H1 (cell line): ENCODE measurements at regions not wholly inside any gene's neighbourhood (a gene's known extent, or its start where the extent isn't known, plus 50 kb on each side); places are given as distances from the start of the nearest gene placed in this dataset.
A peak's percentile ranks its signal among the peaks of the same experiment; 100 is the strongest.

Experiments used
- CTCF ChIA-PET: fragments of 300-600 bp; sonication (Branson Sonifier 250); formaldehyde crosslinking; loops from one replicate; lab custom pipeline; 2021; ENCODE audit not compliant: partially characterized antibody; lab: Charles Lee
- POLR2A ChIA-PET: fragments of 300-600 bp; sonication (Branson Sonifier 250); formaldehyde crosslinking; loops from one replicate; lab custom pipeline; 2021; ENCODE audit warnings: inconsistent platforms; ENCODE audit not compliant: partially characterized antibody; lab: Charles Lee
- DNase-seq, 2 experiments: peaks; one replicate each; pipeline versions ENCODE4 v3.0.0 to v3.0.0-alpha.2; 2010 to 2022; ENCODE audit warnings: low spot score in 2 of 2, low read depth in 1 of 2, mixed read lengths in 1 of 2
- FAIRE-seq: peaks from 2 replicates; lab custom pipeline; 2011; peaks lifted over from hg19 to GRCh38; lab: Jason Lieb, UNC
- H2AFZ ChIP-seq: 2 replicates; pipeline ENCODE4 v1.8.1; 2012; ENCODE audit warnings: low read length, inconsistent platforms
- H2AK5ac ChIP-seq: 2 replicates; pipeline ENCODE4 v1.6.1; 2013; ENCODE audit warnings: low read depth, low read length
- H2BK120ac ChIP-seq: replicated peaks from 2 replicates; pipeline ENCODE3; 2013; ENCODE audit warnings: low read depth, low read length, inconsistent platforms
- H2BK12ac ChIP-seq: 2 replicates; pipeline ENCODE4 v1.6.1; 2013; ENCODE audit warnings: low read depth, low read length
- H2BK15ac ChIP-seq: 2 replicates; pipeline ENCODE4 v1.6.1; 2013; ENCODE audit warnings: low read length
- H2BK20ac ChIP-seq: 2 replicates; pipeline ENCODE4 v1.6.1; 2013; ENCODE audit warnings: low read length
- H2BK5ac ChIP-seq: 2 replicates; pipeline ENCODE4 v1.6.1; 2013; ENCODE audit warnings: low read depth, low read length
- H3K14ac ChIP-seq: 2 replicates; pipeline ENCODE4 v1.6.1; 2013; ENCODE audit warnings: inconsistent platforms; ENCODE audit not compliant: insufficient read length
- H3K18ac ChIP-seq: 2 replicates; pipeline ENCODE4 v1.6.1; 2013; ENCODE audit warnings: low read length; ENCODE audit errors: extremely low read depth
- H3K23ac ChIP-seq: 2 replicates; pipeline ENCODE4 v1.6.1; 2013; ENCODE audit warnings: inconsistent platforms; ENCODE audit not compliant: insufficient read length
- H3K23me2 ChIP-seq: 2 replicates; pipeline ENCODE4 v1.6.1; 2013; ENCODE audit warnings: low read depth, low read length
- H3K27ac ChIP-seq: 2 replicates; pipeline ENCODE4 v1.6.1; 2011; ENCODE audit warnings: low read depth, low read length, inconsistent platforms
- H3K27me3 ChIP-seq, 4 experiments: replicated peaks in 1 of 4; 1 replicate in 1 of 4; 2 replicates in 3 of 4; pipeline versions ENCODE4 v1.6.1 to v1.8.1; 2011 to 2013; ENCODE audit warnings: low read length in 3 of 4, mild to moderate bottlenecking in 3 of 4, inconsistent platforms in 2 of 4, mixed read lengths in 2 of 4, moderate library complexity in 1 of 4; ENCODE audit not compliant: control insufficient read depth in 3 of 4, insufficient read depth in 3 of 4; ENCODE audit errors: extremely low read depth in 1 of 4
- H3K36me3 ChIP-seq, 4 experiments: 2 replicates each; pipeline versions ENCODE4 v1.6.1 to v1.8.1; 2011 to 2013; ENCODE audit warnings: mild to moderate bottlenecking in 4 of 4, low read length in 3 of 4, moderate library complexity in 2 of 4, control low read depth in 1 of 4, inconsistent platforms in 1 of 4; ENCODE audit not compliant: insufficient read depth in 4 of 4, control insufficient read depth in 2 of 4
- H3K4ac ChIP-seq: replicated peaks from 2 replicates; pipeline ENCODE3; 2013; ENCODE audit warnings: low read length, low read depth, mixed read lengths, inconsistent platforms; ENCODE audit not compliant: insufficient read length
- H3K4me1 ChIP-seq, 4 experiments: replicated peaks in 1 of 4; 1 replicate in 1 of 4; 2 replicates in 3 of 4; pipeline versions ENCODE4 v1.6.1 to v1.8.1; 2011 to 2013; ENCODE audit warnings: low read length in 3 of 4, inconsistent platforms in 2 of 4, mixed read lengths in 1 of 4; ENCODE audit not compliant: insufficient read depth in 4 of 4, control insufficient read depth in 3 of 4
- H3K4me2 ChIP-seq, 2 experiments: 2 replicates each; pipeline versions ENCODE4 v1.6.1 to v1.8.1; 2011 to 2013; ENCODE audit warnings: low read depth in 2 of 2, low read length in 2 of 2, control low read depth in 1 of 2, inconsistent platforms in 1 of 2, mild to moderate bottlenecking in 1 of 2; ENCODE audit not compliant: insufficient read depth in 1 of 2
- H3K4me3 ChIP-seq, 4 experiments: fragments of 200-600, 300-600 bp in 1 of 4; sonication (generic), shearing (Covaris generic), sonication (Bioruptor Twin) in 1 of 4; 2 replicates each; pipeline versions ENCODE4 v1.5.1 to v1.8.1; 2011 to 2016; ENCODE audit warnings: low read length in 4 of 4, low read depth in 3 of 4, control low read depth in 2 of 4, inconsistent platforms in 2 of 4, mild to moderate bottlenecking in 2 of 4, mixed read lengths in 1 of 4, moderate library complexity in 1 of 4; ENCODE audit not compliant: insufficient read depth in 2 of 4; ENCODE audit errors: extremely low read depth in 1 of 4
- H3K56ac ChIP-seq: replicated peaks from 2 replicates; pipeline ENCODE3; 2013; ENCODE audit warnings: low read depth, mild to moderate bottlenecking, mixed read lengths, low read length, inconsistent platforms; ENCODE audit not compliant: insufficient read length
- H3K79me1 ChIP-seq: 2 replicates; pipeline ENCODE4 v1.6.1; 2013; ENCODE audit warnings: low read depth, low read length, control low read depth
- H3K79me2 ChIP-seq, 2 experiments: 2 replicates each; pipeline versions ENCODE4 v1.6.1 to v1.8.1; 2012 to 2013; ENCODE audit warnings: low read length in 2 of 2, mild to moderate bottlenecking in 2 of 2, inconsistent platforms in 1 of 2; ENCODE audit not compliant: insufficient read depth in 2 of 2, control insufficient read depth in 1 of 2
- H3K9ac ChIP-seq, 4 experiments: replicated peaks in 1 of 4; 1 replicate in 1 of 4; 2 replicates in 3 of 4; pipeline versions ENCODE4 v1.6.1 to v1.8.1; 2011 to 2013; ENCODE audit warnings: low read depth in 3 of 4, low read length in 3 of 4, control low read depth in 2 of 4, mild to moderate bottlenecking in 2 of 4, moderate library complexity in 2 of 4, inconsistent platforms in 1 of 4; ENCODE audit errors: extremely low read depth in 1 of 4
- H3K9me3 ChIP-seq, 2 experiments: 2 replicates each; pipeline versions ENCODE4 v1.6.1 to v1.8.1; 2012 to 2013; ENCODE audit warnings: mild to moderate bottlenecking in 2 of 2, moderate library complexity in 2 of 2, control low read depth in 1 of 2, inconsistent platforms in 1 of 2, low read depth in 1 of 2, low read length in 1 of 2, mixed read lengths in 1 of 2; ENCODE audit not compliant: insufficient read depth in 2 of 2
- H4K20me1 ChIP-seq, 2 experiments: replicated peaks in 1 of 2; 2 replicates each; pipeline versions ENCODE3 to v1.8.1; 2011 to 2013; ENCODE audit warnings: inconsistent platforms in 2 of 2, low read length in 2 of 2, mild to moderate bottlenecking in 1 of 2; ENCODE audit not compliant: insufficient read depth in 2 of 2, control insufficient read depth in 1 of 2
- H4K5ac ChIP-seq: 2 replicates; pipeline ENCODE4 v1.6.1; 2013; ENCODE audit warnings: low read length, low read depth, mixed read lengths, inconsistent platforms; ENCODE audit not compliant: insufficient read length
- H4K8ac ChIP-seq: 2 replicates; pipeline ENCODE4 v1.8.0; 2013; ENCODE audit warnings: mild to moderate bottlenecking, moderate library complexity, low read length, inconsistent platforms; ENCODE audit not compliant: insufficient read depth; ENCODE audit errors: extremely low read depth
- H4K91ac ChIP-seq: replicated peaks from 2 replicates; pipeline ENCODE3; 2013; ENCODE audit warnings: low read length, mixed read lengths, inconsistent platforms; ENCODE audit not compliant: insufficient read length
- POLR2AphosphoS5 ChIP-seq: IDR thresholded peaks from 2 replicates; pipeline ENCODE4 v1.6.1; 2011; ENCODE audit warnings: low read depth, low read length
- POU5F1 ChIP-seq: IDR thresholded peaks from 2 replicates; pipeline ENCODE4 v1.6.1; 2011; ENCODE audit warnings: low read depth, mild to moderate bottlenecking, low read length, moderate library complexity
- RXRA ChIP-seq: IDR thresholded peaks from 2 replicates; pipeline ENCODE4 v1.6.1; 2011; ENCODE audit warnings: low read depth, mild to moderate bottlenecking, low read length, moderate library complexity; ENCODE audit not compliant: insufficient read depth
- TCF12 ChIP-seq: IDR thresholded peaks from 2 replicates; pipeline ENCODE4 v1.6.1; 2011; ENCODE audit warnings: low read depth, mild to moderate bottlenecking, low read length
- WGBS, 2 experiments: shearing (Covaris generic) in 1 of 2; methylation state at CpG; one replicate each; pipeline versions ENCODE4 v1.1.6 to v1.1.7; 2013 to 2015; ENCODE audit warnings: low lambda C conversion rate in 2 of 2, mixed read lengths in 2 of 2, inconsistent platforms in 1 of 2, low coverage in 1 of 2, missing lambda C conversion rate in 1 of 2; ENCODE audit not compliant: insufficient replicate concordance in 2 of 2, insufficient coverage in 1 of 2, insufficient read length in 1 of 2; ENCODE audit errors: extremely low coverage in 1 of 2, missing lambda C conversion rate in 1 of 2; 5-methylcytosine and 5-hydroxymethylcytosine counted together
- TF ChIP-seq, protein P1 (sequence below): IDR thresholded peaks from 2 replicates; pipeline ENCODE4 v1.6.1; 2012; ENCODE audit warnings: inconsistent platforms

DNA sequence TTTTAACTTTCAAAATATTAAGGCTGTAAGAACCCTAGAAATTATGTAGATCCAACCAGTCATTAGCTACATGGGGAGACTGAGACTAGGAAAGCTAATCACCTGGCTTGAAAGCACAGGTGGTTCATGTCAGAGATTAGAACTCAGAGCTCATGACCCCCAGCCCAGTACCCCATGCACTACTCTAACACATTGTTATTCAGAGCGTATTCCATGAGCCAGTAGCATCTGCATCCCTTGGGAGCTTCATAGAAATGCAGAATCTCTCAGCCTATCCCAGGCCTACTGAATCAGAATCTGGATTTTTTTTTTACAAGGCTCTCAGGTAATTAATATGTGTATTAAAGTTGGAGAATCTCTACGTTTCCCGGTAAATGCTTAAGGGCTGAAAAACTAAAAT, 161.7 kb downstream of the BTG1 start:
- ChIA-PET POLR2A (interaction anchor here (1.4 kb wide), 1 partner anchor 122 kb away, joined by 3 read pairs; no protein-coding TSS in a partner anchor), CTCF (interaction anchor here (0.7 to 1.1 kb wide), 3 partner anchors 172 to 602 kb away, joined by 3 read pairs; no protein-coding TSS in a partner anchor)
- Histone ChIP-seq H4K8ac (no peak overlapping the region), H2AK5ac (no peak overlapping the region), H2BK120ac (no peak overlapping the region), H3K9ac (no peak overlapping the region), H3K79me1 (no peaks in the 10 kb centered on the region), H3K9me3 (no peaks in the 10 kb centered on the region), H3K18ac (no peak overlapping the region), H2AFZ (no peak overlapping the region), H4K5ac (no peak overlapping the region), H3K27ac (no peak overlapping the region), H4K91ac (no peak overlapping the region), H2BK20ac (no peak overlapping the region), H2BK15ac (no peak overlapping the region), H3K79me2 (no peaks in the 10 kb centered on the region), H2BK5ac (no peak overlapping the region), H3K4me2 (no peak overlapping the region), H3K56ac (no peak overlapping the region), H4K20me1 (no peaks in the 10 kb centered on the region), H3K27me3 (no peaks in the 10 kb centered on the region), H3K23me2 (no peaks in the 10 kb centered on the region), H3K4me1 (peaks cover 0 to 3% (median under 1%) of the 10 kb centered on the region in 4 experiments; a peak in 3 of 7 replicates), H3K36me3 (no peaks in the 10 kb centered on the region), H3K14ac (no peak overlapping the region), H3K4me3 (no peak overlapping the region), H3K4ac (no peak overlapping the region), H3K23ac (no peak overlapping the region), H2BK12ac (no peak overlapping the region)
- 55% methylated on average over 3 of the region's 3 CpGs; no CpG with 5 or more reads in 1 of the 2 experiments for WGBS, 2 experiments
- TF ChIP-seq RXRA (no peak), POU5F1 (peak; percentile 57; the same call in 1 of the 2 replicates), TCF12 (peak; percentile 97), POLR2AphosphoS5 (peak; percentile 73; the same call in 1 of the 2 replicates)
- TF ChIP-seq, protein P1, sequence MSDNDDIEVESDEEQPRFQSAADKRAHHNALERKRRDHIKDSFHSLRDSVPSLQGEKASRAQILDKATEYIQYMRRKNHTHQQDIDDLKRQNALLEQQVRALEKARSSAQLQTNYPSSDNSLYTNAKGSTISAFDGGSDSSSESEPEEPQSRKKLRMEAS, result no peak
- peak; percentile 73 for FAIRE-seq
- DNase-seq, result no peak
